Muscle of leg (tissue), 3 donors: ENCODE measurements at regions not wholly inside any gene's neighbourhood (a gene's known extent, or its start where the extent isn't known, plus 50 kb on each side); places are given as distances from the start of the nearest gene placed in this dataset.
"Not testable (repeated sequence)": the region's sequence is repeated elsewhere in the genome, so short reads cannot be mapped to it uniquely, and the experiment has no call there.

Experiments
- DNase-seq: peaks from one replicate; pipeline ENCODE4 v3.0.0; 2013
- H3K27ac ChIP-seq: one replicate; pipeline ENCODE4 v1.5.1; 2013; ENCODE audit warnings: mild to moderate bottlenecking, low read length, control low read depth
- H3K27me3 ChIP-seq: one replicate; pipeline ENCODE4 v1.6.1; 2013; ENCODE audit warnings: low read length; ENCODE audit not compliant: control insufficient read depth, insufficient read depth
- H3K36me3 ChIP-seq: one replicate; pipeline ENCODE4 v1.6.1; 2013; ENCODE audit warnings: low read length; ENCODE audit not compliant: control insufficient read depth, insufficient read depth
- H3K4me1 ChIP-seq: one replicate; pipeline ENCODE4 v1.6.1; 2013; ENCODE audit warnings: low read length; ENCODE audit not compliant: control insufficient read depth, insufficient read depth
- H3K4me3 ChIP-seq: one replicate; pipeline ENCODE4 v1.5.1; 2013; ENCODE audit warnings: low read length, control low read depth
- H3K9me3 ChIP-seq: replicated peaks from 2 replicates; pipeline ENCODE4 v1.6.1; 2013; ENCODE audit warnings: low read depth, low read length; ENCODE audit not compliant: control insufficient read depth
- WGBS: methylation state at CpG from one replicate; pipeline ENCODE4 v1.1.5; 2013; ENCODE audit warnings: missing lambda C conversion rate; ENCODE audit not compliant: insufficient coverage; 5-methylcytosine and 5-hydroxymethylcytosine counted together

DNA sequence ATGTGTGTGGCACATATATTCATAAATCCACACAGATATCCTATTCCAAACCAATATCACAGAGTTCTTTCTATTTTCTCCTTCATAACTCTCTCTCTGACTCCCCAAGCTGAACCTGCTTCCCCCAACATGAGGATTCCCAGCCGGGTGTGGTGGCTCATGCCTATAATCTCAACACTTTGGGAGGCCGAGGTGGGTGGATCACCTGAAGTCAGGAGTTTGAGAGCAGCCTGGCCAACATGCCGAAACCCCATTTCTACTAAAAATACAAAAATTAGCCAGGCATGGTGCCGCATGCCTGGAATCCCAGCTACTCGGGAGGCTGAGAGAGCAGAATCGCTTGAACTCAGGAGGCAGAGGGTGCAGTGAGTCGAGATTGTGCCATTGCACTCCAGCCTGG lies 86.3 kb upstream of the GLI2 start:
- not testable (repeated sequence) for H3K27ac ChIP-seq, H3K4me1 ChIP-seq, H3K36me3 ChIP-seq, DNase-seq, H3K4me3 ChIP-seq
- H3K27me3 ChIP-seq = peaks cover 12% of the 10 kb centered on the region
- 100% methylated on average over 2 of the region's 7 CpGs for WGBS
- H3K9me3 ChIP-seq = peaks cover 27% of the 10 kb centered on the region

DNA sequence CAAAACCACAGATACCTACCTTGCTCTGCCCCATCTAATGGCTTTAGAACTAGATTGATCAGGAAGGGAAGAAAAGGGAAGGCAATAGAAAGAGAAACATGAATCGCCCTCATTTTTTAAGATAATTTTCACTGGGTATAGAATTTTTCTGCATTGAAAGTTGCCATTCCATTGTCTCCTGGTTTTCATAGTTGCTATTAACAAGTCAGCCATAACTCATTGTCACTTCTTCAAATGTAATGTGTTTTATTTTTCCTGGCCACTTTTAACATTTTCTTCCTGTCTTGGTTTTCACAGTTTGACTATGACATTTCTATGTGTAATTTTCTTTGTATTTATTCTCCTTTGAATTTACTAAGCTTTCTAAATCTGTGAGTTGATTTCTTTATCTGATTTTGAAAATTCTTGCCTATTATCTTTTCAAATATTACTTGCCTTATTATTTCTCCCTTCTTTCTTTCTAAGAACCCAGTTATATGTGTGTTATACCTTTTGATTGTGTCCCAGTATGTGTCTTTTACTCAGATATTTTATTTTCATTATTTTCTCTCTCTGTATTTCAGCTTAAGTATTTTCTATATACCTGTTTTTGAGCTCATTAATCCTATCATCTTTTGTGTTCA lies 85.5 kb upstream of the GLI2 start:
- Histone ChIP-seq H3K9me3 (peaks cover 27% of the 10 kb centered on the region), H3K27ac (no peak overlapping the region), H3K4me3 (no peak overlapping the region), H3K4me1 (peaks cover 8% of the 10 kb centered on the region), H3K36me3 (no peaks in the 10 kb centered on the region), H3K27me3 (peaks cover 20% of the 10 kb centered on the region)
- DNase-seq = no peak
- WGBS = no CpG with 5 or more reads among the region's 1 CpG

DNA sequence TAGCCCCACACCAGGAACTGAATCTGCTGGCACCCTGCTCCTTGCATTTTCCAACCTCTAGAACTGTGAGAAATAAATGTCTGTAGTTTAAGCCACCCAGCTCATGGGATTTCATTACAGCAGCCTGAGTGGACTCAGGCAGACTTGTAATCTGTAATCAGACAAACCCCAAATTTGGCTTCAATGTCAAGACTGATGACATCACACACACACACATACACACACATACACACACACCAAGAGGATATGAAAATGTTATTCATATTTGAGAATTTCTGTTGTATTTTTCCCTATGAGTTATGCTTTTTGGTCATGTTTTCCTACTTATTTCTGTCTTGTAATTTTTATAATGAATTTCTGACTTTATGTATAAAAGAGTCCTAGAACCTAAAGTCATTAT lies 83.8 kb upstream of the GLI2 start:
- Histone ChIP-seq H3K27me3 (peaks cover 25% of the 10 kb centered on the region), H3K4me3 (no peak overlapping the region), H3K27ac (no peak overlapping the region), H3K9me3 (peaks cover 27% of the 10 kb centered on the region), H3K4me1 (peaks cover 14% of the 10 kb centered on the region), H3K36me3 (no peaks in the 10 kb centered on the region)
- DNase-seq = no peak

DNA sequence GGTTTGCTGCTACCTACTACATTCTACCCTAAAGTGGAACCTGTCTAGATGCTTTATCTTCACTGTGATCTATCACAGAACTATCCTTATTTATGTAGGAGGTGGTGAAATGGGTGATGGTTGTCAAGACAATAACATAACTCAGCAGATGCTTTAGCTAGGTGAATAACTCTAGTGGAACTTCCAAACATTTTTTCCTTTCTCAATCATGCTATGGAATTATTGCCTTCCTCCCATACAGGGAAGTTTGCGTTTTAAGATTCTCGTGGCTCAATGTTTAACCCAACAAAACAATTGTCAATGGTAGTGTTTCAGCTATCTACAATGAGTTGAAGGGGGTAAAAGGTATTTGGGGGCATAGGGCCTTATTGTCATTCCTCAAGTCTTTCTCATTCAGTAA lies 82.6 kb upstream of the GLI2 start:
- DNase-seq = no peak
- Histone ChIP-seq H3K4me1 (peaks cover 18% of the 10 kb centered on the region), H3K9me3 (peaks cover 27% of the 10 kb centered on the region), H3K36me3 (no peaks in the 10 kb centered on the region), H3K4me3 (no peak overlapping the region), H3K27me3 (peaks cover 26% of the 10 kb centered on the region), H3K27ac (no peak overlapping the region)
- WGBS = no CpG with 5 or more reads among the region's 2 CpGs

DNA sequence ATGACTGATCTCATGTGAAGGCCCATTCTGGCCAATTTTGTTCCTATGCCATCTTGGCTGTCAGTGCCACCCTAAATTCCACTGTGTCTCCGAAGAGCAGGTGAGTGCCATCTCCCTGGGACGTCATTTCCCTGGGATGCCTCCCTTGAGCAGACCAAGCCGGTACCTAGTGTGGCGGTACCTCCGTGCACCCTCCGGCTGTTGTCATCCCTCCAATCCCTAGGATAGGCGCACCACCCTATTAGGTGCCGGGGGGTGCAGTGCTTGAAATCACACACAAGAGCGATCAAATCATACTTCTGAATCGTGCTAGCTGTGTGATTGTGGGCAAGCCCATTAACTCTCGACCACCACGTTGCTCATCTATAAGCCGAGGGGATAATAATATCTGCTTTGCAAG lies 81.8 kb upstream of the GLI2 start:
- Histone ChIP-seq H3K27me3 (peaks cover 29% of the 10 kb centered on the region), H3K4me3 (no peak overlapping the region), H3K36me3 (no peaks in the 10 kb centered on the region), H3K4me1 (peaks cover 18% of the 10 kb centered on the region), H3K9me3 (peaks cover 28% of the 10 kb centered on the region), H3K27ac (no peak overlapping the region)
- WGBS = 92% methylated on average over 10 of the region's 13 CpGs
- no peak for DNase-seq

DNA sequence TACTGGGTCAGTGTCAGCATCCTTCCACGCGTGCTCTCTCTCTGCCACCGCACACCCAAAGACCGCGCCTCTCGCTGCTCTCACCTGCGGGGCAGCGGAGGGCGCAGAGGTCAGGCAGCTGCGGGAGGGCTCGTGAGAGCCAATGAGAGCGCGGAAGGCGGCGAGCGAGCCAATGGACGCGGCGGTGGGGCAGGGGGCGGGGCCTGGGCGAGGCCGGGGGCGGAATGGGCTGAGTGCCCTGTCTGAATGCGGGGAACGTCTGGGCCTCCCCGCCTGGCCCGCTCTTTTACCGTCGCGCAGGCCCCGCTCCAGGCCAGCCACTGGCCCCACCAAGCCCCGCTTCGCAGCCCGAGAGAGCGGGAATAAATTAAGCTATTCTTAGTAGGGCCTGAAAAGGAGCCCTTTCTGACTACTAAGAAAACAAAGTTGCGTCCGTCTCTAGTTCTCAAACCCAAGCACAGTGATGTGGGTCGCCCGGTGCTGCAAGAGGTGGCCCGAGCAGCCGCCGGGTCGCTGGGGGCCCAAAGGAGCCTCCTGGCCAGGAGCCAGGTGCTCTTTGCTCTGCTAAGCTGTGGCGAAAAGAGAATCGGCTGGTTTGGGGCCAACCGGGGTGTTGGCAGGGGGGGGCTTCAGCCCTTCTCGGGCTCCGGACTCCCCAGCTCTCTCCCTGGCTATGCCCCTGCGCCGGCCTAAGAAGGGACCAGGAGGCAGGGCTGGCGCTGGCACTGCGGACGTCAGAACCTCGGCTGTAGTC lies 81.1 kb upstream of the GLI2 start:
- no peak overlapping the region for H3K27ac ChIP-seq
- no peak for DNase-seq
- 15% methylated on average over 50 of the region's 54 CpGs for WGBS

DNA sequence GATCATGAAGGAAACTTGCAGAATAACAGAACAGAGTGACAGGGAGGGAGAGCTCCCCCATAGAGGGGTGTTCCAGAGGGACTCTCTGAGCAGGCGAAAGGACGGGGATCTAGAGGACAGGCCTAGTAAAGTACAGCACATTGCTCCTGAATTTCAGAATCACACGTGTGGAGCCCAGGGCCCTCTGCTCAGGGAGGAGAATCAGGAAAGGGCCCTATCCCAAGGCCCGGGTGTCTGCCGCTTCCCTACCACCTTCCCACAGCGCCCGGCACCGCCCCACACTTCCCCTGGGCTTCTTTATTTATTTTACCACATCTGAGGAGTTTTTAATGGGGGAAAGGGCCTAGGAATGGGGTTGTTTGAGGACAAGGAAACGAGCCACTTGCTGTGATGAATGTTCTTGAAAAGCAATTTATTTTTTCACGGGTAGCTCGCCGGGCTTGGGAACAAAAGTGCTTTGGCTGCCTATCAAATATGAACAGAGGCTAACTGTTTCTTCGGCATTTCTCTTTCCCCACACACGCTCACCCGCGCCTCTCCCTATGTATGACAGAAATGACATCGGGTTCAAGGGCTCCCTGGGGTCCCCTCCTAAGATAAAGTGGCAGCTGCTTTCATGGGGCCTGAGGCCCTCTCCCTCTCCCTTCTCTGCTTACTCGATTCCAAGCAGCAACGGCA lies 79.3 kb upstream of the GLI2 start:
- H3K4me1 ChIP-seq = peaks cover 28% of the 10 kb centered on the region
- 33% methylated on average over 9 of the region's 19 CpGs for WGBS
- no peak overlapping the region for H3K4me3 ChIP-seq
- peaks cover 7% of the 10 kb centered on the region for H3K9me3 ChIP-seq
- no peaks in the 10 kb centered on the region for H3K36me3 ChIP-seq
- DNase-seq = peak; percentile 66
- no peak overlapping the region for H3K27ac ChIP-seq
- H3K27me3 ChIP-seq = peaks cover 27% of the 10 kb centered on the region

More for the DNA sequence above, 81.1 kb upstream of the GLI2 start:
- peaks cover 29% of the 10 kb centered on the region for H3K27me3 ChIP-seq
- H3K4me1 ChIP-seq = peaks cover 18% of the 10 kb centered on the region
- no peaks in the 10 kb centered on the region for H3K36me3 ChIP-seq
- no peak overlapping the region for H3K4me3 ChIP-seq
- H3K9me3 ChIP-seq = peaks cover 22% of the 10 kb centered on the region

DNA sequence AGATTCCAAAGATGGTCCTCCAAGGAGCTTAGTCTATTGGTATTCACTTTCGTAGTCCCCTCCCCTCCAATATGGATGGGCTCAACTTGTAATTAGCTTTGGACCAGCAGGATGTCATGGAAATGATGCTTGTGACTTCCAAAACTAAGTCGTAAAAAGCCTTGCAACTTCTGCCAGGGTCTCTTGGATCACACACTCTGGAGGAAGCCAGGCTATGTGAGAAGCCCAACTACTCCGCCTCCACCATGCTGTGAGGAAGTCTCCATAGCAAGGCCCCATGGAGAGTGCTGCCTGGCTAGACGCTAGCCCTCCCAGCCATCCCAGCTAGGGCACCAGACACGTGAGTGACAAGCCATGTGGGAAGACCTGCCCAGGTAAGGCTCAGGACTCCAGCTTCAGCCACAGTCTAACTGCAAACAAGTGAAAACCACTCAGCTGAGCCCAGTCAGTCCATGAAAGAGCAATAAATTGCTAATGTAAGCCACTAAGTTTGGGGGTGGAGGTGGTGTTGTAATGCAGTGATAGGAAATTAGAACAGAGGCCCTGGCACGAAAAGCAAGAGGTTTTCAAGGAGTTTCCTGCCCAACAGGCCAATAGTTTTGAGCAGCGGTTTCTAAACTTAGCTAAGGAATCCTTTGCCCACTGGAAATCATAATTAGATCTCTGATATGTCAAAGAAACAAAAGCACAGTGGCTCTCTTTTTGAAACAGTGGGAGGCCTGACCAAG lies 77.5 kb upstream of the GLI2 start:
- WGBS = 79% methylated on average over 6 of the region's 7 CpGs
- Histone ChIP-seq H3K36me3 (no peaks in the 10 kb centered on the region), H3K27me3 (peaks cover 24% of the 10 kb centered on the region), H3K4me3 (no peak overlapping the region), H3K4me1 (peaks cover 33% of the 10 kb centered on the region), H3K27ac (no peak overlapping the region), H3K9me3 (peaks cover 2% of the 10 kb centered on the region)
- DNase-seq = no peak

DNA sequence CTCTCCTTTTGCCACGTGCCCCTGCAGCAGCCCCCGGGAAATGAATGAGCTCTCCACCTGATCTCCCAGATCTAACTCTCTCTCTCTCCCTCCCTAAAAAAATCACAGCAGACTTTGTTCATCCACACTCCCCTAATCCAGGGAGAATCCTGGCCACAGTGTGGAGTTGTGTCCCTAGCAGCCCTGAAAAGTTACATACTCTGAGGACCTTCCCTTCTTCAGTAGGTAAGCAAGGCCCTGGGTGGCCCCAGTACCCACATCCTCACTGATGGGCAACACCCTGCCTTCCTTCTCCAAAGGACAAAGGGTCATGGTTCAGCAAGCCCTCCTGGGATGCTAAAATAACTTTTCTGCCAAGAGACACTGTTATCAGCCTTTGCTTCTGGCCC lies 76.9 kb upstream of the GLI2 start:
- H3K4me3 ChIP-seq = no peak overlapping the region
- peaks cover 33% of the 10 kb centered on the region for H3K4me1 ChIP-seq
- H3K27me3 ChIP-seq = peaks cover 23% of the 10 kb centered on the region
- H3K36me3 ChIP-seq = no peaks in the 10 kb centered on the region
- H3K27ac ChIP-seq = no peak overlapping the region
- WGBS = 61% methylated on average over 2 of the region's 2 CpGs
- no peak for DNase-seq
- H3K9me3 ChIP-seq = peaks cover 2% of the 10 kb centered on the region
